HG03064 (cell line): ENCODE measurements at regions not wholly inside any gene's neighbourhood (a gene's known extent, or its start where the extent isn't known, plus 50 kb on each side); places are given as distances from the start of the nearest gene placed in this dataset.

Experiments used
- ATAC-seq: cut with Tn5 transposase; IDR thresholded peaks from one replicate; pipeline ENCODE4 v1.9.1; 2021; ENCODE audit warnings: low read depth; ENCODE audit not compliant: unreplicated experiment

- peak; percentile 67 for ATAC-seq
Observed at GRCh38 chr10:124221356-124222317, 128.2 kb upstream of the CHST15 start.

- no peak for ATAC-seq
Observed at GRCh38 chr10:124220971-124221355, 127.6 kb upstream of the CHST15 start.

- no peak for ATAC-seq
Observed at GRCh38 chr10:124220547-124220946, 127.1 kb upstream of the CHST15 start.

DNA sequence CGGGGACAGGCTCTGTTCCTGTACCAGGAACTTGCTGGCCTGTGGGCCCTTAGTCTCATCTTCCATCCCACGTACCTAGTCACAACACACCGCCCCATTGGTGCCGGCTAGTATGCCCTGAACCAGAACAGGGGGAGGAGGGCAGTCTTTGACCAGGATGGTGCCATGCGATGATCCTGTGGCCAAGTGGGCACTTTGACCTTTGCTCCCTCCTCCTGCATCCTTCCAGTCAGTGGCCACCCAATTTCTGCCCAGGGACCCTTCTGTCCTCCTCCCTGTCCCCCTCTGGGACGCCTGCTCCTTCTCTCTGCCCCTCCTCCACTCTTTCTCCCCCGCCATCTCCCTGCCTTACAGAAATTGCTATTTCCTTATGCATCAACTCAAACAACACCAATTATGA lies 126.3 kb upstream of the CHST15 start:
- ATAC-seq = no peak

DNA sequence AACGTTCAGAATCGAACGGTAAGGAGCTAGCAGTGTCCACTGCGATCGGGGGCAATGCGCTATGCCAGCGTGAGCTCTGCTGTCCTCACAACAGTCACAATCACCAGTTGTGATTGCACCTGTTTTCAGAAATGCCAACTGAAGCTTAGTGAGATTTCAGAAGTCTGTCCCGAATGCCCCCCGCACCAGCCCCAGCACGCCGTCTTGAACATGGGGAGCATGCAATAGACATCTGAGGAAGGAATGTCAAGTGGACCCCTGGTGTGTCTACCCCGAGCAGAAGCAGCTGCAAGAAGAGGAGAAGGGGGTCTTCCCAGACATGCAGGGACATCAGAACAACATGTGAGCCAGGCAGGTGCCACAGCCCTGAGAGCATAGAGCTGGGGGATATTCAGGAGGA lies 125.7 kb upstream of the CHST15 start:
- no peak for ATAC-seq

DNA sequence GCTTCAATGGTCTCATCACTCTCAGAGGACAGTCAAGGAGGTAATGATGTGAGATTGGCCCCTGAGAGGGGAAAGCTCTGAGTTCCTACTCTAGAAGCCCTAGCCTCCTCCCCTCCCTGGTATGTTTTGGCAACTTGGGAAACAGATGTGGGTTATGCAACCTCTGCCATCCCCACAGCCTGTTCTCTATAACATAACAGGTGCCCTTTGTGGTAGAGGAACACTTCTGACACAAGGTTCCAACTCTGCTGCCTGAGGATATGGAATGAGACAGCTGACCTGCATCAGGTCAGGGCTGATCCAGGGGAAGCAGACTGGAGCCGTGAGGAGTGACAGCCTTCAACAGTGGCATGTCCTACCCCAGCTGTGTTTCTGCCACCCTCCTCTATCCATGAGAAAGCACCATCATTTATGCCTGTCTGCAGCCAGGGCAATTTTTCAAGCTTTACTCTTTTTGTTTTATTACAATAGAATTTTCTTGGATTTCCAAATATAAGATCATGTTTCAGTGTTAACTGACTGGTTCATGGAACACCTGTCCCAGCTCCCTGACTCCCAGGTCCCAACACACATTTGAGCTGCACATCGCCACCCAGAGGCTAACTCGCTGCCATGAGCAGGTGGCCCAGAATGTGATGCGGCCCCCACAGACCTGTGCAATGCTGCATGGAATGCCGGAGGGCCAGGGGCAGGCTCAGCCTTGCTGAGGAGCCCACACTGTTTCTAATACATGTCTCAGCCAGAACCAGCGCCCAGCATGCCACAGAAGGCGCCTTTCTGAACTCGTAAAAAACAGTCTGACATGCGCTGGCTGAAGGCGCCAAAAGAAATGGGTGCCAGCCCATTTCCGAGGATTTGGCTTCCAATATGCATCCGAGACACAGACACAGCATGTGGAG lies 124.8 kb upstream of the CHST15 start:
- no peak for ATAC-seq

DNA sequence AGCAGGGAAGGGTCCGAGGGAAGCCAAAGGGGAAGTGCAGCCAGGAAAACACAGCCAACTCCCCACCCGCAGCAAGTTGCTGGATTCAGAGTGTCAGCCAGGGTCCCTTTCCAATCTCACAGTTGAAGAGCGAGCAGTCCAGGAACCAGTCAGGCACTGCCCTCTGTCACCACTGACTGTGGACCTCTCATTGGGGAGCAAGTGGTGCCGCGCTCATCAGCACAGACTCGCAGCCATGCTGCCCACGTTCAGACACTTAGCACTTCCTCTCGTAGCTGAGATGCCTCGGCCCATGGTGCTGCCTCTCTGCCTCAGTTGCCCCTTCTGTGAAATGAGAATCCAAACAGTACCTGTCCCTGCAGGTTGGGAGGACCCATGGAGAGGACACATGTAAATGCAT lies 123.6 kb upstream of the CHST15 start:
- no peak for ATAC-seq

GRCh38 chr10:124214610-124215375 lies 121.4 kb upstream of the CHST15 start:
- ATAC-seq = no peak

GRCh38 chr10:124213899-124214510 lies 120.6 kb upstream of the CHST15 start:
- no peak for ATAC-seq

- no peak for ATAC-seq
Observed at GRCh38 chr10:124213471-124213870, 120.1 kb upstream of the CHST15 start.

- no peak for ATAC-seq
Observed at GRCh38 chr10:124212702-124213101, 119.3 kb upstream of the CHST15 start.

DNA sequence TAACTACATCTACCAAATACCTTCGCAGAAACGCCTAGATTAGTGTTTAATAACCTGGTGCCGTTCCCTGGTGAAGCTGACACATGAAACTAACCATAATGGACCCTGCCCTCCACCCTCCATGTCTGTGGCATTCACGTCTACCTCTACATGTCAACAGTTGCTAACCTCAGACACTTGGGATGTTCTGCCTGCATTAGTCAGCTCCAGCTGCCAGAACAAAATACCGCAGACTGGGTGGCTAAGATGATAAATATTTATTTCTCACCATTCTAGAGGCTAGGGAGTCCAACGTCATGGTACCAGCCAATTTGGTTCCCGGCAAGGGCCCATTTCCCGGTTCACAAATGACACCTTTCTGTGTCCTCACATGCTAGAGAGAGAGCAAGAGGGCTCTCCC lies 118.5 kb upstream of the CHST15 start:
- no peak for ATAC-seq

DNA sequence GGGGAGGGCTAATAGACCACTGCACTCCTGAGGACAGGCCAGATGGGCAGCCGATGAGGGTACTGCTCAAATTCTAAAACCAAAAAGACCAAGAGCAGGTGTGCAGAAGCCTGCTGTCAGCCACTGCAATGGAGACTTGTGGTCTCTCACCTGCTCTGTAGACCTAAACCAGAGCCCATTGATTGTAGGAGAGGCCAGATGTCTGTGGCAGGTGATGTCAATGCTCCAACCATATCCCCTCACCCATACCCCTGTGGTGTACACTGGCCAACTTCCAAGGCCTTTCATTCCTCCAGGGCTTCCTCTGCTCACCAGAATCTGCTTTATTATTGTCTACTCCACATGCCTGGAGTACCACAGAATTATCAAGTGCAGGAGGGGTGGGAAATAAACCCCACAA lies 116.9 kb upstream of the CHST15 start:
- ATAC-seq = no peak

GRCh38 chr10:124207391-124207790 lies 114.0 kb upstream of the CHST15 start:
- no peak for ATAC-seq

DNA sequence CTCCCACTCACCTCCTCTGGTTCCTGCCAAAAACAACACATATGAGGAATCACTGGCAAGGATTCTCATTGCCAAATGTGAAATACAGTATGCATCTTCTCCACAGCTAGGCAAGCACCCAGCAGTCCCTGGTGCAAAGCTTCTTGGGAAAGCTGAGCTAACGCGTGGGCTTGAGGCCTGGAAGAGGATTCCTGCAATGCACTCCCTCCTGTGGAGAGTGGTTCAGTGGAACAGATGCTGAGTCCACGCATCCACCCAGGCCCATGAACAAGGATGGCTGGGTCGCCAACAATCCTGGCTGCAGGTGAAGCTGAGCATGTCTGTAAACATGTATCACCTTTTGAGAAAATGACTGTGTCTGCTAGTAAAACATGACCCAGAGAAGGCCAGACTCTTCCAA lies 113.2 kb upstream of the CHST15 start:
- no peak for ATAC-seq

- ATAC-seq = no peak
Observed at GRCh38 chr10:124205432-124205831, 112.0 kb upstream of the CHST15 start.

DNA sequence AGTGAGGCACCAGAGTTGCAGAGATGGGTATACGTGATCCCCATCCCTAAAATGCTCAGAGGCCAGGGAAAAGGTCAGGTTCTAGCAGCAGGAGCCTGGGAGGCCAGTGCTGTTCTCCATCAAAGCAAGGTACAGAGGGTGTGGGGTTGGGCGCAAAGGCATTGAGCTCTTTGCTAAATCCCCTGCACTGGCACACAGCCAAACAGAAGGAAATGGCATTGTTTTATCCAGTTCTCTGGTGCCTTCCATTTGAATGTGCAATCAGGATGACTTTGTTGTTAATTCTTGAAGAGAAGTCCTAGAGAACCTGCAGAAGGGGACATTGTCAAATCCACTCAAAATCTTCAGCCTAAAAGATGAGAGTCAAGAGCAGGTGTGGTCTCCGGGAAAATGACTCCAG lies 111.3 kb upstream of the CHST15 start:
- ATAC-seq = no peak

DNA sequence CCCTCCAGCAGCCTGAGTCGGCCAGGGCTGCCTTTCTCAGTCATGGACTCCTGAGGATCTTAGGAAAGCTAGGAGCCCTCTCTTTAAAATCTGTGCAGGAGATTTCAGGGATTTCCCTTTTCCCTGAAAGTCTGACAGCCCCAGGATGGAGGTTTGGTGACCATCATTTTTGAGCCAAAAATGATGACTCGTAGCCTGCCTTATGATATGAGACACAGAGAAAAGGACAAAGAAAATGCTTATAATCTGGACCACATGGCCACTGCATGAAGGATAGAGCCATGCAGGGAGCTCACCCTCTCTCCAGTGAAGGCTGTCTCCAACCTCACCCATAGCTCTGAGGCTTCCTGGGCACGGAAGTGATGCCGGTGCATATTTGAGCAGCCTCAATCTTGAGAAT lies 106.6 kb upstream of the CHST15 start:
- ATAC-seq = no peak

GRCh38 chr10:124198871-124199270 lies 105.5 kb upstream of the CHST15 start:
- ATAC-seq = no peak

- ATAC-seq = no peak
Observed at GRCh38 chr10:124198125-124198501, 104.7 kb upstream of the CHST15 start.
